ENCODE measurements at regions not wholly inside any gene's neighbourhood (a gene's known extent, or its start where the extent isn't known, plus 50 kb on each side); places are given as distances from the start of the nearest gene placed in this dataset.

DNA sequence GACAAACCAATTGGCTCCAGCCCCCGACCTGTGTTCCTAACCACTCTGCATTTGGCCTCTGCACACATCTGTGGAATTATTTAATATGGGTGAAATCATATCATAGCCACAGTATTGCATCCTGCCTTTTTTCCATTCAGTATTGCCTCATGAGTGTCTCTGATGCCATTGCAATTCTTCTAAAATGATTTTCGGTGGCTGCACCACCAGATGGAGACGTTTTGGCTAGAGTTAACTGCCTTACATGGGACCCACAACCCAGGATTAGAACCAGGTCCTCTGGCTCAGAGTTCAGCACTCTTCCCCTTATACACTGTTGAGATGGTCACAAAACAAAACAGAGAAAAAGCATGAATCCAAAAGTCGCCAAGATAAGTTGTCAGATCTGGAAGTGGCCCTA is 180.8 kb downstream of the EMX2 start:
- H3K9me3 Mint-ChIP-seq (ENCODE audit: low read depth, unreplicated experiment) = no peaks in the 10 kb centered on the region
- TF ChIP-seq, protein P1, sequence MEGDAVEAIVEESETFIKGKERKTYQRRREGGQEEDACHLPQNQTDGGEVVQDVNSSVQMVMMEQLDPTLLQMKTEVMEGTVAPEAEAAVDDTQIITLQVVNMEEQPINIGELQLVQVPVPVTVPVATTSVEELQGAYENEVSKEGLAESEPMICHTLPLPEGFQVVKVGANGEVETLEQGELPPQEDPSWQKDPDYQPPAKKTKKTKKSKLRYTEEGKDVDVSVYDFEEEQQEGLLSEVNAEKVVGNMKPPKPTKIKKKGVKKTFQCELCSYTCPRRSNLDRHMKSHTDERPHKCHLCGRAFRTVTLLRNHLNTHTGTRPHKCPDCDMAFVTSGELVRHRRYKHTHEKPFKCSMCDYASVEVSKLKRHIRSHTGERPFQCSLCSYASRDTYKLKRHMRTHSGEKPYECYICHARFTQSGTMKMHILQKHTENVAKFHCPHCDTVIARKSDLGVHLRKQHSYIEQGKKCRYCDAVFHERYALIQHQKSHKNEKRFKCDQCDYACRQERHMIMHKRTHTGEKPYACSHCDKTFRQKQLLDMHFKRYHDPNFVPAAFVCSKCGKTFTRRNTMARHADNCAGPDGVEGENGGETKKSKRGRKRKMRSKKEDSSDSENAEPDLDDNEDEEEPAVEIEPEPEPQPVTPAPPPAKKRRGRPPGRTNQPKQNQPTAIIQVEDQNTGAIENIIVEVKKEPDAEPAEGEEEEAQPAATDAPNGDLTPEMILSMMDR (IDR thresholded peaks at IDR 0.05; ENCODE audit: unreplicated experiment) = no peak
- no TSS peak for BruUV-seq (replicated peaks)
- DNase-seq = no peak
- no peak overlapping the region for H3K4me3 Mint-ChIP-seq (ENCODE audit: low read depth, unreplicated experiment)
- no peak overlapping the region for H3K27ac Mint-ChIP-seq (ENCODE audit: unreplicated experiment)
- no peaks in the 10 kb centered on the region for H3K36me3 Mint-ChIP-seq (ENCODE audit: insufficient read depth, unreplicated experiment)
- intact Hi-C loops (cut with micrococcal nuclease; ENCODE audit: unreplicated experiment) = no loop called here
- CTCF ChIA-PET = no interaction called here
- H3K4me1 Mint-ChIP-seq (ENCODE audit: low read depth, unreplicated experiment) = no peaks in the 10 kb centered on the region
- H3K27me3 Mint-ChIP-seq (ENCODE audit: unreplicated experiment) = peaks cover 14% of the 10 kb centered on the region

DNA sequence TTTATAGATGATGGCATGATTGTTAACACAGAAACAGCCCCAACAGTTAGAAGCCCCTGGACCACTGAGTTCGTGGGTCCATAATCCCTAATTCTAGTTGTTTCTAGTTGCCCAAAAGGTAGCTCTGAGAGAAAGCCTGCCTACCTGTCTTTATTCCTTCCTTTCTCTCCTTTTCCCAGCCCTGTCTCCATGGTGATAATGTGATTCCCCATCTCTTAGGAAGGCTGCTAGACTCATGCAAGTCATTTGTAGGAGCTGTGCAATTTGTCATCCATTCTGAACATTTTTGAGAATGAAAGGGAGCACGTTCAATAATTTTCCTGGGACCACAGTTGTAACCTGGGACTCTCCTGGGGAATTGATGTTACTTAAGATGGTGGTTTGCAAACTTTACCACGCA is 183.4 kb downstream of the EMX2 start:
- BruUV-seq (replicated peaks) = no TSS peak
- H3K9me3 Mint-ChIP-seq (ENCODE audit: low read depth, unreplicated experiment) = no peaks in the 10 kb centered on the region
- no peak for DNase-seq
- TF ChIP-seq, protein P1 (IDR thresholded peaks at IDR 0.05; ENCODE audit: unreplicated experiment) = no peak
- no peaks in the 10 kb centered on the region for H3K4me1 Mint-ChIP-seq (ENCODE audit: low read depth, unreplicated experiment)
- no peak overlapping the region for H3K4me3 Mint-ChIP-seq (ENCODE audit: low read depth, unreplicated experiment)
- H3K36me3 Mint-ChIP-seq (ENCODE audit: insufficient read depth, unreplicated experiment) = no peaks in the 10 kb centered on the region
- intact Hi-C loops (cut with micrococcal nuclease; ENCODE audit: unreplicated experiment) = no loop called here
- CTCF ChIA-PET = no interaction called here
- peaks cover 23% of the 10 kb centered on the region for H3K27me3 Mint-ChIP-seq (ENCODE audit: unreplicated experiment)
- no peak overlapping the region for H3K27ac Mint-ChIP-seq (ENCODE audit: unreplicated experiment)

DNA sequence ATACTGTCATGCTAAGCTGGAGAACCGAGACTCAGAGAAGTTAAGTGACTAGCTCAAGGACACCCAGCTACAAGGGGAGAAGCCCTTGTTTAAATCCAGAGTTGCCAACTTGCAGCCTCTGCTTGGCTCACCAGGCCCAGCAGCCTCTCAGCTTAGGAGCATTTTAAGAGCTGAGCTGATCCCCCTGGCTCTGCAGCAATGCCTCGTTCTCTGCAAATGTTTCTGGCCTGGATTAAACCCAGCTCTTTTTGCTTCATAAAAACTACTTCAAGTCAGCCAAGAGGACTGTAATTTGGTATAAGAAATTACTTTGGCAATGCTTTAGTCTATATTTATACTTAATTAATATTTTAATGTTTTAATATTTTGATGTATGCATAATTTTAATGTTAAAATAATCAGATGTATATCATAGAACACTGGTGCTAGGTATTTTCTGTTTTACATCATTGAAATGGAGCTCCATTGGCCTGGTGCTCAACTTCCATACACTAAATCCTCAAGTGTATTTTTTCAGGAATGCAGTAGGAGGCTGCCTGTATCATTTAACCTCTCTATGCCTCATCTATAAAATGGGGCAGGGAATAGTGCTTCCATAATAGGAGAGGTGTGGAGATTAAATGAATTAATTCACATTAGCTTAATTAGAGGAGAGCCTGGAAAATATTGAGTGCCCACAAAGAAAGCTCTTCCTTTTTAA is 184.2 kb downstream of the EMX2 start:
- H3K9me3 Mint-ChIP-seq (ENCODE audit: low read depth, unreplicated experiment) = no peaks in the 10 kb centered on the region
- intact Hi-C loops (cut with micrococcal nuclease; ENCODE audit: unreplicated experiment) = no loop called here
- no peaks in the 10 kb centered on the region for H3K36me3 Mint-ChIP-seq (ENCODE audit: insufficient read depth, unreplicated experiment)
- no peak overlapping the region for H3K27ac Mint-ChIP-seq (ENCODE audit: unreplicated experiment)
- CTCF ChIA-PET = no interaction called here
- BruUV-seq (replicated peaks) = no TSS peak
- H3K4me3 Mint-ChIP-seq (ENCODE audit: low read depth, unreplicated experiment) = no peak overlapping the region
- no peaks in the 10 kb centered on the region for H3K4me1 Mint-ChIP-seq (ENCODE audit: low read depth, unreplicated experiment)
- no peak for DNase-seq
- TF ChIP-seq, protein P1 (IDR thresholded peaks at IDR 0.05; ENCODE audit: unreplicated experiment) = no peak
- H3K27me3 Mint-ChIP-seq (ENCODE audit: unreplicated experiment) = peaks cover 23% of the 10 kb centered on the region

DNA sequence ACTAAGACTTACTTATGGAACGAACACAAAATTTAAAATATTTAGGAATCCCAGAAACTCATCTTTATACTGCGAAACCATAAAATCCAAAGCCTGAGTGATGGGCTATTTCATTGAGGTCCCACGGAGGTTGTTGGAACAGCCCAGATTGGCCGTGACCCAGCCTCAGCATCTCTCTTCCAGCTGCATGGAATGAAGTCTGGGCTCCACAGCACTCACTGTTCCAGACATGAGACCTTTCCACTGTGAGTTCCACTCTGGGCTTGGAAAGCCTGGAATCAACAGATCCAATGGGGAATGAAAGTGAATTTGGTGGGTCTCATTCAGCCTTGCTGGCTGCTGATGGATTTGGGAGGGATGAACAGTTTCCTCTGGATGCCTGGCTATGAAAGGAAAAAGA is 184.9 kb downstream of the EMX2 start:
- H3K4me1 Mint-ChIP-seq (ENCODE audit: low read depth, unreplicated experiment) = no peaks in the 10 kb centered on the region

More for the DNA sequence above, 184.9 kb downstream of the EMX2 start:
- H3K27ac Mint-ChIP-seq (ENCODE audit: unreplicated experiment) = no peak overlapping the region
- DNase-seq = no peak
- H3K4me3 Mint-ChIP-seq (ENCODE audit: low read depth, unreplicated experiment) = no peak overlapping the region
- H3K27me3 Mint-ChIP-seq (ENCODE audit: unreplicated experiment) = peaks cover 23% of the 10 kb centered on the region
- intact Hi-C loops (cut with micrococcal nuclease; ENCODE audit: unreplicated experiment) = no loop called here
- H3K9me3 Mint-ChIP-seq (ENCODE audit: low read depth, unreplicated experiment) = no peaks in the 10 kb centered on the region
- TF ChIP-seq, protein P1 (IDR thresholded peaks at IDR 0.05; ENCODE audit: unreplicated experiment) = no peak
- CTCF ChIA-PET = no interaction called here
- no TSS peak for BruUV-seq (replicated peaks)
- H3K36me3 Mint-ChIP-seq (ENCODE audit: insufficient read depth, unreplicated experiment) = no peaks in the 10 kb centered on the region

Measured in Calu3 (cell line).